ENCODE measurements at regions not wholly inside any gene's neighbourhood (a gene's known extent, or its start where the extent isn't known, plus 50 kb on each side); places are given as distances from the start of the nearest gene placed in this dataset.

DNA sequence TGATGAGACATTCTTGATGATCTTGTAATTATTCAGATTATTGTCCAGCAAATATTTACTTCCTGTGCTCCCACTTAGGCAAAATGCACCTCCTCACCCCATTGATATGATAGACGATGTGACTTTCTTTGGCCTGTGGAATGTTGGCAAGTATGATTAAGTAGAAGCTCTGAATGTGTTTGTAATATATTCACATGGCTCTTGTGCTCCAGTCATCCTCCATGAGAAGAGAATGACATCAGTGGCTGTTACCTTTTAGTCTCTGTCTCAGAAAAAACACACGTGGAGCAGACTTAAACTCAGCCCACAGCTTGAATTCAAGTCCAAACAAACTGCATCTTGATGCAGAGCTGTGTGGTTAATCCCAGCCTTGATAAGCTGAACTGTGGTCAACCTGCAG, 984.3 kb upstream of the FBXO33 start:
- intact Hi-C loops (cut with DNase I; ENCODE audit: low total_unique reads): no loop called here
- no peak overlapping the region for H3K27ac ChIP-seq
- TF ChIP-seq EP300 (IDR thresholded peaks at IDR 0.05) (no peak), POLR2AphosphoS5 (IDR thresholded peaks at IDR 0.05) (no peak), POLR2A (IDR thresholded peaks at IDR 0.05) (no peak)
- TF ChIP-seq, protein P1, sequence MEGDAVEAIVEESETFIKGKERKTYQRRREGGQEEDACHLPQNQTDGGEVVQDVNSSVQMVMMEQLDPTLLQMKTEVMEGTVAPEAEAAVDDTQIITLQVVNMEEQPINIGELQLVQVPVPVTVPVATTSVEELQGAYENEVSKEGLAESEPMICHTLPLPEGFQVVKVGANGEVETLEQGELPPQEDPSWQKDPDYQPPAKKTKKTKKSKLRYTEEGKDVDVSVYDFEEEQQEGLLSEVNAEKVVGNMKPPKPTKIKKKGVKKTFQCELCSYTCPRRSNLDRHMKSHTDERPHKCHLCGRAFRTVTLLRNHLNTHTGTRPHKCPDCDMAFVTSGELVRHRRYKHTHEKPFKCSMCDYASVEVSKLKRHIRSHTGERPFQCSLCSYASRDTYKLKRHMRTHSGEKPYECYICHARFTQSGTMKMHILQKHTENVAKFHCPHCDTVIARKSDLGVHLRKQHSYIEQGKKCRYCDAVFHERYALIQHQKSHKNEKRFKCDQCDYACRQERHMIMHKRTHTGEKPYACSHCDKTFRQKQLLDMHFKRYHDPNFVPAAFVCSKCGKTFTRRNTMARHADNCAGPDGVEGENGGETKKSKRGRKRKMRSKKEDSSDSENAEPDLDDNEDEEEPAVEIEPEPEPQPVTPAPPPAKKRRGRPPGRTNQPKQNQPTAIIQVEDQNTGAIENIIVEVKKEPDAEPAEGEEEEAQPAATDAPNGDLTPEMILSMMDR (IDR thresholded peaks at IDR 0.05): no peak
- WGBS, 5 donors: 29 to 36% (median 32%) methylated on average over 2 of the region's 2 CpGs
- H3K36me3 ChIP-seq: no peaks in the 10 kb centered on the region
- H3K27me3 ChIP-seq: no peaks in the 10 kb centered on the region
- no peaks in the 10 kb centered on the region for H3K9me3 ChIP-seq
- no peaks in the 10 kb centered on the region for H3K4me1 ChIP-seq
- DNase-seq: no peak
- no peak overlapping the region for H3K4me3 ChIP-seq

DNA sequence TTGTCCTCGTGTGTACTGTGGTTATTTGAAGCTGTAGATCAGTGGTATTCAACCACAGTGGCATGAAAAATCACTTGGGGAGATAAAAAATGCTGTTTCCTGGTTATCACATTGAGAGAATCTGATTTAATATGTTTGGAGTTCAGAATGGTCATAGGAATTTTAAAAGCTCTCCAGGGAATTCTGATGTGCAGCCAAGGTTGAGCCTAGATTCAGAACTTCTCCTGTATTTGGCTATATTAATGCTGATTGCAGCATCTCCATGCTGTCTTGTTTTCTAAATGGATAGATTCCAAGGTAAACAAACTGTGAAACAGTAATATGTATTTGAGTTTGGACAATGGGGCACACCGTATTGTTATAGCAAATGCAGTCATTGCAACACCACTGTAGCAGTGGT, 982.2 kb upstream of the FBXO33 start:
- Histone ChIP-seq H3K27me3 (no peaks in the 10 kb centered on the region), H3K4me1 (no peaks in the 10 kb centered on the region), H3K9me3 (no peaks in the 10 kb centered on the region), H3K36me3 (no peaks in the 10 kb centered on the region), H3K4me3 (no peak overlapping the region), H3K27ac (no peak overlapping the region)
- DNase-seq: no peak
- intact Hi-C loops (cut with DNase I; ENCODE audit: low total_unique reads): no loop called here
- WGBS, 5 donors: 21 to 35% (median 30%) methylated on average over 2 of the region's 2 CpGs
- TF ChIP-seq POLR2A (IDR thresholded peaks at IDR 0.05) (no peak), POLR2AphosphoS5 (IDR thresholded peaks at IDR 0.05) (no peak), EP300 (IDR thresholded peaks at IDR 0.05) (no peak)
- TF ChIP-seq, protein P1 (IDR thresholded peaks at IDR 0.05): no peak

DNA sequence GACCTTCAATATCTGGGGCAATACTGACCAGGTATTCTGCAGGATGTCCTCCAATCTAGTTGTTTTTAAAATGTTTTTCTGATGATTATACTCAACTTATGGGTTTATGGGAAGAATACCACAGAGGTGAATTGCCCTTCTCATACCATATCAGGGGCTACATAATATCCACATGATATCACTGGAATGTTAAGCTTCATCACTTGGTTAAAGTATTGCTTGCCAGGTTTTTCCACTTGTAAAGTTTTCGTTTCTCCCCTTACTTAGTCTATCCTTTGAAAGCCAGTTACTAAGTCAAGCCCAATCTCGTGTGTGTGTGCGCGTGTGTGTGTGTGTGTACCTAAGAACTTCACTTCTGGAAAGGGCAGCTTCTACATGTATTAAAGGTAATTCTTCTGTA, 980.9 kb upstream of the FBXO33 start:
- intact Hi-C loops (cut with DNase I; ENCODE audit: low total_unique reads): no loop called here
- H3K4me1 ChIP-seq: no peaks in the 10 kb centered on the region
- TF ChIP-seq EP300 (IDR thresholded peaks at IDR 0.05) (no peak), POLR2AphosphoS5 (IDR thresholded peaks at IDR 0.05) (no peak), POLR2A (IDR thresholded peaks at IDR 0.05) (no peak)
- TF ChIP-seq, protein P1 (IDR thresholded peaks at IDR 0.05): no peak

DNA sequence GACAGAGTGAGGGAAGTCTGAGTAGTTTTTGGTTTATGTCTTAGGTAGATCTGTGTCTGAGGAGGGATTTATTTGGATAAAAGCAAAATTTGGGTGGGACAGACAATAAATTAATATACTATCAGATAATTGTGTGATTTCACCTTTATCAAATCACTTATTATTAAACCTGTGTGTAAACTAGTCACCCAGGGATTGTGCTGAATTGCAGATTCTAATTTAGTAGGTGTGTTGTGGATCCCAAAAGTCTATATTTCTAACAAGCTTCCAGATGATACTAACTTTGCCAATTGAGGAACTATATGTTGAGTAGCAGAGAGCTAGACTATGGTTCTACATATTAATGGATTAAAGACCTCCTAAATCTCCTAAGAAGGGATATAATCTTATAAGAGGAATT, 978.5 kb upstream of the FBXO33 start:
- Histone ChIP-seq H3K36me3 (no peaks in the 10 kb centered on the region), H3K4me3 (no peak overlapping the region), H3K9me3 (peaks cover 0 to 33% (median 20%) of the 10 kb centered on the region in 4 donors), H3K27ac (no peak overlapping the region), H3K4me1 (no peaks in the 10 kb centered on the region), H3K27me3 (no peaks in the 10 kb centered on the region)
- no peak for DNase-seq
- TF ChIP-seq POLR2A (IDR thresholded peaks at IDR 0.05) (no peak), EP300 (IDR thresholded peaks at IDR 0.05) (no peak), POLR2AphosphoS5 (IDR thresholded peaks at IDR 0.05) (no peak)
- TF ChIP-seq, protein P1 (IDR thresholded peaks at IDR 0.05): no peak
- intact Hi-C loops (cut with DNase I; ENCODE audit: low total_unique reads): no loop called here

More for the DNA sequence above, 980.9 kb upstream of the FBXO33 start:
- H3K27me3 ChIP-seq: no peaks in the 10 kb centered on the region
- 55 to 71% (median 56%) methylated on average over 4 of the region's 4 CpGs for WGBS, 5 donors
- H3K36me3 ChIP-seq: no peaks in the 10 kb centered on the region
- no peak overlapping the region for H3K27ac ChIP-seq
- H3K9me3 ChIP-seq: peaks cover 0 to 11% (median 8%) of the 10 kb centered on the region in 4 donors
- DNase-seq: no peak
- H3K4me3 ChIP-seq: no peak overlapping the region

All from stomach (tissue), 8 donors.